ENCODE measurements at regions not wholly inside any gene's neighbourhood (a gene's known extent, or its start where the extent isn't known, plus 50 kb on each side); places are given as distances from the start of the nearest gene placed in this dataset.

- DNase-seq, result no peak
Measured at GRCh38 chr5:56624751-56625150, 190.6 kb upstream of the MAP3K1 start.

GRCh38 chr5:56622141-56622540 is 193.2 kb upstream of the MAP3K1 start:
- no peak for DNase-seq

- no peak for DNase-seq
Measured at GRCh38 chr5:56620903-56621677, 194.3 kb upstream of the MAP3K1 start.

GRCh38 chr5:56617998-56618397 is 197.4 kb upstream of the MAP3K1 start:
- no peak for DNase-seq

- DNase-seq, result no peak
Measured at GRCh38 chr5:56616454-56617160, 198.7 kb upstream of the MAP3K1 start.

- no peak for DNase-seq
Measured at GRCh38 chr5:56615361-56616153, 199.8 kb upstream of the MAP3K1 start.

- no peak for DNase-seq
Measured at GRCh38 chr5:56612759-56613158, 202.6 kb upstream of the MAP3K1 start.

- DNase-seq, result no peak
Measured at GRCh38 chr5:56612353-56612752, 203.0 kb upstream of the MAP3K1 start.

- DNase-seq, result no peak
Measured at GRCh38 chr5:56610093-56610698, 205.2 kb upstream of the MAP3K1 start.

GRCh38 chr5:56608217-56608925 is 207.0 kb upstream of the MAP3K1 start:
- DNase-seq, result peak in 2 of 58 donors; percentile 10 to 58

GRCh38 chr5:56607551-56607950 is 207.8 kb upstream of the MAP3K1 start:
- no peak for DNase-seq

- no peak for DNase-seq
Measured at GRCh38 chr5:56607074-56607473, 208.3 kb upstream of the MAP3K1 start.

GRCh38 chr5:56606192-56606591 is 209.2 kb upstream of the MAP3K1 start:
- no peak for DNase-seq

- DNase-seq, result no peak
Measured at GRCh38 chr5:56605231-56605630, 210.1 kb upstream of the MAP3K1 start.

GRCh38 chr5:56601641-56602071 is 213.7 kb upstream of the MAP3K1 start:
- no peak for DNase-seq

- DNase-seq, result no peak
Measured at GRCh38 chr5:56598941-56599340, 216.4 kb upstream of the MAP3K1 start.

GRCh38 chr5:56596155-56596554 is 219.2 kb upstream of the MAP3K1 start:
- DNase-seq, result no peak

- DNase-seq, result no peak
Measured at GRCh38 chr5:56595566-56595965, 219.8 kb upstream of the MAP3K1 start.

GRCh38 chr5:56594792-56595191 is 220.6 kb upstream of the MAP3K1 start:
- DNase-seq, result no peak

- no peak for DNase-seq
Measured at GRCh38 chr5:56591081-56591480, 224.3 kb upstream of the MAP3K1 start.

GRCh38 chr5:56589481-56589860 is 225.9 kb upstream of the MAP3K1 start:
- no peak for DNase-seq

Measured in anterior cingulate cortex (tissue), 58 donors.